HCT116 (cell line): ENCODE measurements at regions not wholly inside any gene's neighbourhood (a gene's known extent, or its start where the extent isn't known, plus 50 kb on each side); places are given as distances from the start of the nearest gene placed in this dataset.

ENCODE experiments used
- ATAC-seq: fragments of 200-7000 bp; cut with Tn5 transposase; 2 replicates; pipeline ENCODE4 v1.9.1; 2020; ENCODE audit warnings: mild to moderate bottlenecking, moderate library complexity
- BruUV-seq: library from RNA; stranded (reverse); fragments of 400-500 nt; replicated peaks from 2 replicates; lab custom pipeline; 2021; lab: Mats Ljungman, UMichigan
- CTCF ChIA-PET: fragments of 300-600 bp; sonication (Branson Sonifier 250); formaldehyde crosslinking; loops from one replicate; lab custom pipeline; 2021; ENCODE audit warnings: antibody characterized with exemption; lab: Charles Lee
- POLR2A ChIA-PET: fragments of 300-600, 350-600 bp; sonication (Branson Sonifier 250); formaldehyde crosslinking; loops from one replicate; lab custom pipeline; 2021; ENCODE audit warnings: antibody characterized with exemption; lab: Charles Lee
- RAD21 ChIA-PET, 2 experiments: fragments of 300-600 bp; sonication (Branson Sonifier 250); formaldehyde crosslinking; loops; one replicate each; lab custom pipeline; 2023; ENCODE audit warnings: low total read pairs in 2 of 2; ENCODE audit not compliant: uncharacterized antibody in 2 of 2, unreplicated experiment in 2 of 2, low non-redundant PET in 1 of 2; lab: Charles Lee
- DNase-seq: peaks from one replicate; pipeline ENCODE4 v3.0.0-alpha.2; 2010; ENCODE audit warnings: low read depth, low spot score
- H2AFZ ChIP-seq: fragments of 200-600 bp; shearing (Covaris generic), sonication (generic); 2 replicates; pipeline ENCODE4 v1.6.1; 2017; ENCODE audit warnings: low read depth, mixed run types, mixed read lengths, antibody characterized with exemption, low read length; ENCODE audit not compliant: poor library complexity, severe bottlenecking
- H3K27ac ChIP-seq: 2 replicates; pipeline ENCODE4 v1.5.1; 2012; ENCODE audit warnings: low read depth, low read length
- H3K27me3 ChIP-seq: fragments of 200-600 bp; sonication (generic); 2 replicates; pipeline ENCODE4 v1.6.1; 2016; ENCODE audit warnings: mixed run types, low read length, mixed read lengths; ENCODE audit not compliant: insufficient read depth
- H3K36me3 ChIP-seq, 2 experiments: fragments of 200-500 bp in 1 of 2; fragments of 200-600 bp in 1 of 2; sonication (Bioruptor generic) in 1 of 2; sonication (generic) in 1 of 2; 2 replicates each; pipeline versions ENCODE4 v1.5.1 to v1.6.1; 2014 to 2016; ENCODE audit warnings: low read length in 2 of 2, inconsistent platforms in 1 of 2, mixed read lengths in 1 of 2, mixed run types in 1 of 2; ENCODE audit not compliant: insufficient read depth in 2 of 2, control insufficient read depth in 1 of 2
- H3K4me1 ChIP-seq, 2 experiments: fragments of 200-600 bp in 1 of 2; sonication (generic) in 1 of 2; 2 replicates each; pipeline versions ENCODE4 v1.5.1 to v1.6.1; 2012 to 2017; ENCODE audit warnings: low read length in 2 of 2, inconsistent platforms in 1 of 2, mild to moderate bottlenecking in 1 of 2, mixed read lengths in 1 of 2, mixed run types in 1 of 2, moderate library complexity in 1 of 2; ENCODE audit not compliant: insufficient read depth in 2 of 2, control insufficient read depth in 1 of 2
- H3K4me2 ChIP-seq: fragments of 200-600 bp; sonication (generic); 2 replicates; pipeline ENCODE4 v1.6.1; 2017; ENCODE audit warnings: mixed run types, low read length, mixed read lengths
- H3K4me3 ChIP-seq, 2 experiments: fragments of 200-600 bp in 1 of 2; sonication (generic) in 1 of 2; replicated peaks in 1 of 2; 2 replicates each; pipeline ENCODE4 v1.5.1; 2011 to 2016; ENCODE audit warnings: low read length in 2 of 2, control low read depth in 1 of 2, low read depth in 1 of 2, mild to moderate bottlenecking in 1 of 2, mixed read lengths in 1 of 2, mixed run types in 1 of 2
- H3K79me2 ChIP-seq: fragments of 200-600 bp; sonication (generic); 2 replicates; pipeline ENCODE4 v1.6.1; 2017; ENCODE audit warnings: mild to moderate bottlenecking, mixed run types, low read length, moderate library complexity, mixed read lengths; ENCODE audit not compliant: insufficient read depth
- H3K9ac ChIP-seq: fragments of 200-600 bp; sonication (generic); 2 replicates; pipeline ENCODE4 v1.6.1; 2016; ENCODE audit warnings: low read length, mixed read lengths
- H3K9me2 ChIP-seq: fragments of 200-600 bp; sonication (generic), shearing (Covaris generic); 2 replicates; pipeline ENCODE4 v1.6.1; 2017; ENCODE audit warnings: mixed run types, mild to moderate bottlenecking, moderate library complexity; ENCODE audit not compliant: insufficient read depth
- H3K9me3 ChIP-seq, 2 experiments: fragments of 200-500 bp in 1 of 2; fragments of 200-600 bp in 1 of 2; sonication (Bioruptor generic) in 1 of 2; sonication (generic) in 1 of 2; 2 replicates each; pipeline ENCODE4 v1.6.1; 2014 to 2017; ENCODE audit warnings: low read length in 2 of 2, mixed read lengths in 2 of 2, inconsistent platforms in 1 of 2, low read depth in 1 of 2, mild to moderate bottlenecking in 1 of 2, mixed run types in 1 of 2, moderate library complexity in 1 of 2; ENCODE audit not compliant: control insufficient read depth in 1 of 2, insufficient read depth in 1 of 2
- H4K20me1 ChIP-seq: fragments of 200-600 bp; sonication (generic), shearing (Covaris generic); 2 replicates; pipeline ENCODE4 v1.6.1; 2017; ENCODE audit warnings: mixed run types, mild to moderate bottlenecking, moderate library complexity; ENCODE audit not compliant: insufficient read depth
- CBX3 ChIP-seq: IDR thresholded peaks from 2 replicates; pipeline ENCODE4 v1.6.1; 2012; ENCODE audit warnings: low read depth
- CEBPB ChIP-seq: IDR thresholded peaks from 2 replicates; pipeline ENCODE4 v1.6.1; 2012; ENCODE audit warnings: low read depth
- EZH2 ChIP-seq: fragments of 200-600 bp; sonication (generic); IDR thresholded peaks from 2 replicates; pipeline ENCODE4 v1.6.1; 2017; ENCODE audit warnings: antibody characterized with exemption, mixed run types
- EZH2phosphoT487 ChIP-seq: fragments of 200-600 bp; IDR thresholded peaks from 2 replicates; pipeline ENCODE4 v1.6.1; 2018; ENCODE audit warnings: antibody characterized with exemption, borderline replicate concordance
- FOSL1 ChIP-seq: IDR thresholded peaks from 2 replicates; pipeline ENCODE4 v1.6.1; 2012; ENCODE audit warnings: low read depth
- JUND ChIP-seq: IDR thresholded peaks from 2 replicates; pipeline ENCODE4 v1.6.1; 2012
- POLR2AphosphoS5 ChIP-seq: IDR thresholded peaks from 2 replicates; pipeline ENCODE4 v1.6.1; 2011; ENCODE audit warnings: mild to moderate bottlenecking, low read depth, low read length, moderate library complexity
- REST ChIP-seq: IDR thresholded peaks from 2 replicates; pipeline ENCODE4 v1.6.1; 2012; ENCODE audit warnings: low read depth
- SP1 ChIP-seq: IDR thresholded peaks from 2 replicates; pipeline ENCODE4 v1.6.1; 2012; ENCODE audit warnings: low read depth
- SRF ChIP-seq: IDR thresholded peaks from 2 replicates; pipeline ENCODE4 v1.6.1; 2012; ENCODE audit warnings: low read depth
- TCF7L2 ChIP-seq: IDR thresholded peaks from 2 replicates; pipeline ENCODE4 v1.7.0; 2011; ENCODE audit warnings: borderline replicate concordance, inconsistent platforms; ENCODE audit not compliant: insufficient read depth, insufficient read length; ENCODE audit errors: extremely low read depth
- YY1 ChIP-seq: IDR thresholded peaks from 2 replicates; pipeline ENCODE4 v1.6.1; 2011; ENCODE audit warnings: low read length, low read depth, moderate library complexity, mild to moderate bottlenecking; ENCODE audit not compliant: insufficient replicate concordance; ENCODE audit errors: extremely low read depth
- ZBTB33 ChIP-seq: IDR thresholded peaks from 2 replicates; pipeline ENCODE4 v1.6.1; 2011; ENCODE audit warnings: mild to moderate bottlenecking, low read length, moderate library complexity; ENCODE audit not compliant: insufficient replicate concordance; ENCODE audit errors: extremely low read depth
- ZFX ChIP-seq: fragments of 450-650 bp; IDR thresholded peaks from 2 replicates; pipeline ENCODE4 v1.6.1; 2017
- ZNF274 ChIP-seq: fragments of 200-500 bp; sonication (Bioruptor generic); IDR thresholded peaks from 2 replicates; pipeline ENCODE4 v1.6.1; 2014; ENCODE audit warnings: mild to moderate bottlenecking, low read depth, low read length, inconsistent platforms
- intact Hi-C: fragments of 100-400 bp; cut with micrococcal nuclease; formaldehyde crosslinking; loops from 2 replicates; pipeline ENCODE4 v1.10.0; 2022

- H3K9ac ChIP-seq = no peak overlapping the region
- ChIA-PET POLR2A (no interaction called here), CTCF (no interaction called here), RAD21 (no interaction called here)
- H4K20me1 ChIP-seq = no peaks in the 10 kb centered on the region
- H3K4me3 ChIP-seq = no peak overlapping the region
- no peak overlapping the region for H3K4me2 ChIP-seq
- intact Hi-C loops = no loop called here
- no peaks in the 10 kb centered on the region for H3K9me3 ChIP-seq
- no peaks in the 10 kb centered on the region for H3K9me2 ChIP-seq
- H3K36me3 ChIP-seq = no peaks in the 10 kb centered on the region
- ATAC-seq (no peak), DNase-seq (no peak)
- peaks cover 49% of the 10 kb centered on the region for H3K27me3 ChIP-seq
- H3K27ac ChIP-seq = no peak overlapping the region
- no peak for TF ChIP-seq TCF7L2
- no peak for TF ChIP-seq YY1
- TF ChIP-seq SP1 = no peak
- H2AFZ ChIP-seq = no peak overlapping the region
- no TSS peak for BruUV-seq
- H3K79me2 ChIP-seq = no peaks in the 10 kb centered on the region
- H3K4me1 ChIP-seq = no peaks in the 10 kb centered on the region
These were observed 193.1 kb downstream of the SMAD2 start for GRCh38 chr18:47737198-47737830.

- Histone ChIP-seq H3K79me2 (no peaks in the 10 kb centered on the region), H3K4me2 (no peak overlapping the region), H3K36me3 (no peaks in the 10 kb centered on the region), H3K27me3 (peaks cover 43% of the 10 kb centered on the region), H2AFZ (no peak overlapping the region), H3K4me1 (no peaks in the 10 kb centered on the region), H3K9me2 (no peaks in the 10 kb centered on the region), H4K20me1 (no peaks in the 10 kb centered on the region), H3K9me3 (no peaks in the 10 kb centered on the region), H3K9ac (no peak overlapping the region), H3K27ac (no peak overlapping the region), H3K4me3 (no peak overlapping the region)
- DNase-seq (no peak), ATAC-seq (no peak)
- no TSS peak for BruUV-seq
- CTCF ChIA-PET = no interaction called here
- intact Hi-C loops = no loop called here
- RAD21 ChIA-PET = no interaction called here
- POLR2A ChIA-PET = no interaction called here
- TF ChIP-seq ZBTB33 = no peak
- TF ChIP-seq REST = no peak
- TF ChIP-seq EZH2phosphoT487 = no peak
- TF ChIP-seq EZH2 = no peak
- TF ChIP-seq CEBPB = no peak
- no peak for TF ChIP-seq SRF
- TF ChIP-seq CBX3 = no peak
- no peak for TF ChIP-seq ZFX
- no peak for TF ChIP-seq POLR2AphosphoS5
- TF ChIP-seq JUND = no peak
- TF ChIP-seq ZNF274 = no peak
- no peak for TF ChIP-seq YY1
- TF ChIP-seq FOSL1 = no peak
These were observed 193.9 kb downstream of the SMAD2 start for GRCh38 chr18:47736376-47737140.
